Skeletal muscle satellite cell (primary cell): ENCODE measurements at regions not wholly inside any gene's neighbourhood (a gene's known extent, or its start where the extent isn't known, plus 50 kb on each side); places are given as distances from the start of the nearest gene placed in this dataset.

Experiments used
- H3K27me3 ChIP-seq: 2 replicates; pipeline ENCODE4 v1.7.0; 2013; ENCODE audit warnings: low read length; ENCODE audit not compliant: control insufficient read depth, insufficient read depth
- H3K36me3 ChIP-seq: 2 replicates; pipeline ENCODE4 v1.7.0; 2013; ENCODE audit warnings: mild to moderate bottlenecking, control low read depth, low read length; ENCODE audit not compliant: insufficient read depth
- H3K4me1 ChIP-seq: 2 replicates; pipeline ENCODE4 v1.7.0; 2013; ENCODE audit warnings: low read length; ENCODE audit not compliant: control insufficient read depth, insufficient read depth
- H3K4me2 ChIP-seq: 2 replicates; pipeline ENCODE4 v1.7.0; 2013; ENCODE audit warnings: mild to moderate bottlenecking, low read length
- H3K4me3 ChIP-seq: 2 replicates; pipeline ENCODE4 v1.7.0; 2013; ENCODE audit warnings: low read length
- H3K9ac ChIP-seq: 2 replicates; pipeline ENCODE4 v1.7.0; 2013; ENCODE audit warnings: mild to moderate bottlenecking, low read depth, low read length, moderate library complexity
- H3K9me3 ChIP-seq: replicated peaks from 2 replicates; pipeline ENCODE4 v1.7.0; 2013; ENCODE audit warnings: mild to moderate bottlenecking, control low read depth, low read length

- no peaks in the 10 kb centered on the region for H3K36me3 ChIP-seq
- H3K9ac ChIP-seq = no peak overlapping the region
- H3K4me3 ChIP-seq = no peak overlapping the region
- no peak overlapping the region for H3K4me2 ChIP-seq
- peaks cover 7% of the 10 kb centered on the region for H3K4me1 ChIP-seq
- H3K27me3 ChIP-seq = no peaks in the 10 kb centered on the region
- no peaks in the 10 kb centered on the region for H3K9me3 ChIP-seq
These were observed 308.8 kb upstream of the DMRT1 start for GRCh38 chr9:532707-533106.

- no peaks in the 10 kb centered on the region for H3K9me3 ChIP-seq
- H3K9ac ChIP-seq = no peak overlapping the region
- no peaks in the 10 kb centered on the region for H3K27me3 ChIP-seq
- no peak overlapping the region for H3K4me2 ChIP-seq
- H3K36me3 ChIP-seq = no peaks in the 10 kb centered on the region
- no peak overlapping the region for H3K4me3 ChIP-seq
- peaks cover 7% of the 10 kb centered on the region for H3K4me1 ChIP-seq
These were observed 306.6 kb upstream of the DMRT1 start for GRCh38 chr9:534886-535285.

DNA sequence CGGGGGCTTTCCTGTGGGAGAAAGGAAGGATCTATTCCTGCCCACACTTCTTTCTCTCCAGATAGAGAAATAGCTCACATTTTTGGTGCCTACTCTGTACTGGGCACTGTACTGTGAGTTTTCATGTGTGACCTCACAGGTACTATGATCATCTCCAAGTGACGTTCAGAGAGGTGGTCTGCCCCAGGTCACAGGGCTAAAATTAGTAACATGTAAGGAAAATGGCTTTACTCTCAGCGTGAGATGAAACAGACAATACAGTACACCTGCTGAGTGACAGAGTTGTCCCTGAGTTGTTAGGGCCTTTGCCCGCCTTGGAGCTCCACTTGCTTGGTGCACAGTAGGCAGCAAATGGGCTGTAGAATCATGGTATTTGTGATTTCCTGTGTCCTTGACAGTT is 306.1 kb upstream of the DMRT1 start:
- Histone ChIP-seq H3K4me3 (no peak overlapping the region), H3K27me3 (peaks cover 1% of the 10 kb centered on the region), H3K9ac (no peak overlapping the region), H3K9me3 (no peaks in the 10 kb centered on the region), H3K4me1 (peaks cover 7% of the 10 kb centered on the region), H3K4me2 (no peak overlapping the region), H3K36me3 (no peaks in the 10 kb centered on the region)

- Histone ChIP-seq H3K9ac (no peak overlapping the region), H3K4me3 (no peak overlapping the region), H3K36me3 (no peaks in the 10 kb centered on the region), H3K27me3 (peaks cover 3% of the 10 kb centered on the region), H3K9me3 (no peaks in the 10 kb centered on the region), H3K4me2 (no peak overlapping the region), H3K4me1 (peaks cover 4% of the 10 kb centered on the region)
These were observed 304.6 kb upstream of the DMRT1 start for GRCh38 chr9:536597-537511.

- H3K27me3 ChIP-seq = peaks cover 6% of the 10 kb centered on the region
- no peak overlapping the region for H3K4me3 ChIP-seq
- H3K36me3 ChIP-seq = no peaks in the 10 kb centered on the region
- H3K4me2 ChIP-seq = no peak overlapping the region
- H3K9me3 ChIP-seq = no peaks in the 10 kb centered on the region
- no peaks in the 10 kb centered on the region for H3K4me1 ChIP-seq
- H3K9ac ChIP-seq = no peak overlapping the region
These were observed 298.0 kb upstream of the DMRT1 start for GRCh38 chr9:543478-543877.

DNA sequence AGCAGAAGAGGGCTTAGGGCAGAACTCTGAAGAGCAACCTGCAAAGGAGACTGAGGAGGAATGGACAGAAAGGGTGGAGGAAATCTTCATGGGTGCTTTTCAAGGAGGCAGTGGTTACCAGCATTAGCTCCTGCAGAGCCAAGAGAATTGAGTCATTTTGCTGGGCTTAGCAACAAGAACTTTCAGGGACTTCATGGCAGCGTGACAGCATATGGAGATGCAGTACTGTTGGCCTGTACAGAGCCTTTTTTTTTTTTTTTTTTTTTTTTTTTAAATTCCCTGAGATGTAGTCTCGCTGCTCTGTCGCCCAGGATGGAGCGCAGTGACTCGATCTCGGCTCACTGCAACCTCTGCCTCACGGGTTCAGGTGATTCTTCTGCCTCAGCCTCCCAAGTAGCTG is 296.0 kb upstream of the DMRT1 start:
- Histone ChIP-seq H3K36me3 (no peaks in the 10 kb centered on the region), H3K4me1 (no peaks in the 10 kb centered on the region), H3K9ac (no peak overlapping the region), H3K27me3 (peaks cover 3% of the 10 kb centered on the region), H3K9me3 (no peaks in the 10 kb centered on the region), H3K4me2 (no peak overlapping the region), H3K4me3 (no peak overlapping the region)

DNA sequence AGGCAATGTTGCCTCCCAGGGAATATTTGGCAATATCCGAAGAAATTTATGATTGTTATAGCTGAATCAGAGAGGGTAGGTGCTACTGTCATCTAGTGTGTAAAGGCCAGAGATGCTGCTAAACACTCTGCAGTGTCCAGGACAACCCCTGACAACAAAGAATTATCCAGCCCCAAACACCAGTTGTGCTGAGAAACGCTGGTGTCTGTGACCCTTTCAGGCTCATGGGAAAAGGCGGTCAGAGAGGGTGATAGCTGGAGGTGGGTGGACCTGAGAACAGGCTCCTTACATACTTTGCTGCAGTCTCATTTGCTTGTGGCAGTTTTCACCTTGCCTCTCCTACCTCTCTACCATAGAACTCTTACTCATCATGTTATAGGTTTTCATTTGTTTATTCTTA is 295.3 kb upstream of the DMRT1 start:
- Histone ChIP-seq H3K4me1 (no peaks in the 10 kb centered on the region), H3K4me2 (no peak overlapping the region), H3K4me3 (no peak overlapping the region), H3K36me3 (no peaks in the 10 kb centered on the region), H3K9ac (no peak overlapping the region), H3K9me3 (no peaks in the 10 kb centered on the region), H3K27me3 (peaks cover 6% of the 10 kb centered on the region)

- H3K4me1 ChIP-seq = no peaks in the 10 kb centered on the region
- H3K36me3 ChIP-seq = no peaks in the 10 kb centered on the region
- H3K4me3 ChIP-seq = no peak overlapping the region
- H3K4me2 ChIP-seq = peak overlapping the region; percentile 4
- no peaks in the 10 kb centered on the region for H3K9me3 ChIP-seq
- H3K27me3 ChIP-seq = peaks cover 6% of the 10 kb centered on the region
- H3K9ac ChIP-seq = no peak overlapping the region
These were observed 294.7 kb upstream of the DMRT1 start for GRCh38 chr9:546797-547223.

- Histone ChIP-seq H3K9me3 (no peaks in the 10 kb centered on the region), H3K27me3 (peaks cover 6% of the 10 kb centered on the region), H3K36me3 (no peaks in the 10 kb centered on the region), H3K9ac (no peak overlapping the region), H3K4me2 (peak overlapping the region; percentile 4), H3K4me3 (no peak overlapping the region), H3K4me1 (no peaks in the 10 kb centered on the region)
These were observed 294.2 kb upstream of the DMRT1 start for GRCh38 chr9:547314-547713.

GRCh38 chr9:549455-549997 is 292.0 kb upstream of the DMRT1 start:
- Histone ChIP-seq H3K4me3 (no peak overlapping the region), H3K4me2 (no peak overlapping the region), H3K27me3 (peaks cover 6% of the 10 kb centered on the region), H3K36me3 (no peaks in the 10 kb centered on the region), H3K9ac (no peak overlapping the region), H3K9me3 (no peaks in the 10 kb centered on the region), H3K4me1 (no peaks in the 10 kb centered on the region)

GRCh38 chr9:550333-550732 is 291.2 kb upstream of the DMRT1 start:
- Histone ChIP-seq H3K4me1 (no peaks in the 10 kb centered on the region), H3K9ac (no peak overlapping the region), H3K9me3 (no peaks in the 10 kb centered on the region), H3K4me2 (no peak overlapping the region), H3K4me3 (no peak overlapping the region), H3K36me3 (no peaks in the 10 kb centered on the region), H3K27me3 (peaks cover 6% of the 10 kb centered on the region)
